ENCODE measurements at regions not wholly inside any gene's neighbourhood (a gene's known extent, or its start where the extent isn't known, plus 50 kb on each side); places are given as distances from the start of the nearest gene placed in this dataset.
"Not testable (repeated sequence)": the region's sequence is repeated elsewhere in the genome, so short reads cannot be mapped to it uniquely, and the experiment has no call there.

DNA sequence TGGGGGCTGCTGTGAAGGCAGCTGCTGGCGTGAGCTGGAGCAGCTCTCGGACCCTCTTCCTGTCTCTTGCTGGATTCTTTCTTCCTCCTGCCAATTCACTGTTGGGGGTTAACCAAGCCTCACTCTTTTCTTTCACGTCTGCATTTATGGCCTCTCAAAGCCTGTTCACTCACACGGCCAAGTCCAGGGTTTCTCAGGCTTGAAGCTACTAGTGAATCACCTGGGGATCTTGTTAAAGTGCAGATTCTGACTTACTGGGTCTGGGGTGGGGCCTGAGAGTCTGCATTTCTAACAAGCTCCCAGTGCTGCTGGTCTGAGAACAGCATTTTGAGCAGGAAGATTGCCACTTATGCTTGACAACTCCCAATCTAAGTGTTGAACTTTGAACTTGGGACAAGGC, 3072.2 kb downstream of the RPIA start:
- not testable (repeated sequence) for H3K27ac Mint-ChIP-seq, H3K9me3 Mint-ChIP-seq, H3K36me3 Mint-ChIP-seq

DNA sequence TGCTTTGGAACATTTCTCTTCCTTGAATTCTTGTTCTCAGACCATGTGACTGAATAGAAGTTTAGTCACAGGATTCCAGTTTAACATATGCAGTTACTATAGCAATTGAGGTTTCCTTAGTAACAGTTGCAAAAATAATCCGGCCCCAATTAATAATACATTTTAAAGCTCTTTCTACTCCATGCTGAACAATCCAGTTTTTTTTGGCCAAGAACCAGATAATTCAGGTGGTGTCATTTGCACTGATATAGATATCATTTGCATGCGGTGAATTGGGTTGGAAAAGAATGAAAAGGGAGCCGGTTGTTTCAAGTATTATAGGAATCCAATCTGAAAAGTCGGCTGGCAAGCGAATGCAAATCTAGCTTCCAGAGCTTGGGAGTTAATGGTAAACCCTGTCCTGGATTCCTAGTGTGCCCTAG, 3073.1 kb downstream of the RPIA start:
- H3K4me1 ChIP-seq (ENCODE audit: insufficient read depth, low read length); CTCF ChIA-PET (ENCODE audit: partially characterized antibody); H3K27me3 ChIP-seq (ENCODE audit: insufficient read depth, low read length); H3K4me3 Mint-ChIP-seq; H3K27me3 Mint-ChIP-seq; H3K9me3 ChIP-seq (ENCODE audit: control insufficient read depth in 1 of 2, low read length in 2 of 2); H3K36me3 ChIP-seq (ENCODE audit: insufficient read depth, low read length); H3K4me1 Mint-ChIP-seq; POLR2A ChIA-PET (ENCODE audit: partially characterized antibody); DNase-seq; H3K27ac Mint-ChIP-seq; H3K27ac ChIP-seq (ENCODE audit: low read depth, low read length); H3K9me3 Mint-ChIP-seq; H3K36me3 Mint-ChIP-seq; intact Hi-C loops (cut with micrococcal nuclease); H3K4me3 ChIP-seq (ENCODE audit: low read length in 2 of 2): not testable (repeated sequence)

More for the DNA sequence above, 3072.2 kb downstream of the RPIA start:
- POLR2A ChIA-PET (ENCODE audit: partially characterized antibody); DNase-seq; H3K36me3 ChIP-seq (ENCODE audit: insufficient read depth, low read length); H3K4me1 Mint-ChIP-seq; H3K9me3 ChIP-seq (ENCODE audit: control insufficient read depth in 1 of 2, low read length in 2 of 2); H3K4me3 ChIP-seq (ENCODE audit: low read length in 2 of 2); H3K27me3 Mint-ChIP-seq; H3K4me1 ChIP-seq (ENCODE audit: insufficient read depth, low read length); intact Hi-C loops (cut with micrococcal nuclease); H3K27ac ChIP-seq (ENCODE audit: low read depth, low read length); H3K27me3 ChIP-seq (ENCODE audit: insufficient read depth, low read length); H3K4me3 Mint-ChIP-seq; CTCF ChIA-PET (ENCODE audit: partially characterized antibody): not testable (repeated sequence)

DNA sequence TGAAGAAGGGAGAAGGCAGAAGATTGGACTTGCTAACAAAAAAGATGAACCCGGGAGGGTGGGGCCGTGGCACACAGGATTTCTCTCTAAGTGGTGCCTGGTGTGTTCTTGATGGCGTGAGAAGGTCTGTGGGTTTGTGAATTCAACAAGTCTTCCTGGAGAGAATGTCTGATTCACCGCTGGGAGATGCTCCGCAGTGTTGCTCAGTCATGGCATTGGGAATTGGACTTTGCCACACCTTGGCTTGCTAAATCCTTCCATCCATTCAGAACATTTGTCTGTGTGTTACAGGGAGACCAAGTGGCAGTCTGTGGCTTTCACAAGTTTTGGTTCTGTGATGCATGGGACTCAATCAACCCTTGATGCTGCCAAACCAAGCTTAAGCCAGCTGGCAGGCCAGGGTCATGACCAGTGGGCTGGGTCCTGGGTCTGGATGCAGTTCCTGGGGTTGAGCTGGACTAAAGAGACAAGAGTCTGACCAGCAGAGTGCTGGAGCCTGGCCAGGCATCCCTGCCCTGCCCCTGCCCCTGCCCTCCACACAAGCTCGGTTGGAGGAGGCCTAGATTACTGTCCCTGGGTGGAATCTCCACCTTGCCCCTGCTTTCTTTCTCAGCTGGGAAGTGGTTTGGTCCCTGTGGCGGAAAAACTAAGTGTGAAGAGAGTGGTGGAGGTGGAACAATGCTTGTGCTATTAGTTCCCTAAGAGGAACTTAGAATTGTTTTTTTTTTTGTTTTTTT, 3073.7 kb downstream of the RPIA start:
- H3K4me1 ChIP-seq (ENCODE audit: insufficient read depth, low read length); H3K27ac Mint-ChIP-seq; H3K36me3 Mint-ChIP-seq; H3K27me3 Mint-ChIP-seq; H3K36me3 ChIP-seq (ENCODE audit: insufficient read depth, low read length); H3K9me3 ChIP-seq (ENCODE audit: control insufficient read depth in 1 of 2, low read length in 2 of 2); H3K4me3 ChIP-seq (ENCODE audit: low read length in 2 of 2); H3K27me3 ChIP-seq (ENCODE audit: insufficient read depth, low read length); CTCF ChIA-PET (ENCODE audit: partially characterized antibody); H3K9me3 Mint-ChIP-seq; H3K27ac ChIP-seq (ENCODE audit: low read depth, low read length); H3K4me3 Mint-ChIP-seq; POLR2A ChIA-PET (ENCODE audit: partially characterized antibody); intact Hi-C loops (cut with micrococcal nuclease); H3K4me1 Mint-ChIP-seq; DNase-seq: not testable (repeated sequence)

DNA sequence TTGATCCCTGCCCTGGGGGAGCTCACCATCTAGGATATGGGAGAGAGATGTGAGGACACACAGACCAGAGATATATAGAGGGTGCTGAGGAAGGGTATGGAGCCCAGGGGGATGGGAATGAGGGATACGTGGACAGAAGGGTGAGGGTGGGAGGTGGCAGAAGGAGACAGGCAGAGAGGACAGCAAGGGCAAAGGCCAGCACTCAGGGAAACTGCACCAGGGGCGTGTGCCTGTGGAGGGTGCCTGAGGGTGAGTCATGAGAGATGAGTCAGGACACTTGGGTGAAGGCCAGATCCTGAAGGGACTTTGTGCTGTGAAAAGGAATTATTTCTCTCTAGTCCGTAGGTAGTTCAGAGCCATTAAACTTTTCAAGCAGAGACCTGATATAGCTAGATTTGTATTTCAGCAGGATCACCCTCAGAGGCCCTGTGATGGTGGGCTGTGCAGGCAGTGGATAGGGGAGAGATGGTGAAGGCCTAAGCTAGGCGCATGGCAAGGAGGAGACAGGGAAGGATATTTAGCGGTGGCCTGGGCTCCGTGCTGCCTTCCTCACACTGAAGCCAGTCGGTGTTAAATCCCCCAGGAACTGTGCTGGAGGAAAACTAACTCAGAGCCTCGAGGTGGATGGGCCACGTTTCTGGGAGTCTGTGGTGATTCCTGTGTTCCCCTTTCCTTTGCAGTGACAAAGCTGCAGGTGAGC, 3075.0 kb downstream of the RPIA start:
- H3K36me3 ChIP-seq (ENCODE audit: insufficient read depth, low read length); CTCF ChIA-PET (ENCODE audit: partially characterized antibody); H3K9me3 ChIP-seq (ENCODE audit: control insufficient read depth in 1 of 2, low read length in 2 of 2); H3K27me3 ChIP-seq (ENCODE audit: insufficient read depth, low read length); H3K27ac ChIP-seq (ENCODE audit: low read depth, low read length); H3K4me1 ChIP-seq (ENCODE audit: insufficient read depth, low read length); H3K4me1 Mint-ChIP-seq; H3K4me3 ChIP-seq (ENCODE audit: low read length in 2 of 2); intact Hi-C loops (cut with micrococcal nuclease); H3K36me3 Mint-ChIP-seq; POLR2A ChIA-PET (ENCODE audit: partially characterized antibody); H3K27me3 Mint-ChIP-seq; H3K4me3 Mint-ChIP-seq; H3K27ac Mint-ChIP-seq; H3K9me3 Mint-ChIP-seq; DNase-seq: not testable (repeated sequence)

DNA sequence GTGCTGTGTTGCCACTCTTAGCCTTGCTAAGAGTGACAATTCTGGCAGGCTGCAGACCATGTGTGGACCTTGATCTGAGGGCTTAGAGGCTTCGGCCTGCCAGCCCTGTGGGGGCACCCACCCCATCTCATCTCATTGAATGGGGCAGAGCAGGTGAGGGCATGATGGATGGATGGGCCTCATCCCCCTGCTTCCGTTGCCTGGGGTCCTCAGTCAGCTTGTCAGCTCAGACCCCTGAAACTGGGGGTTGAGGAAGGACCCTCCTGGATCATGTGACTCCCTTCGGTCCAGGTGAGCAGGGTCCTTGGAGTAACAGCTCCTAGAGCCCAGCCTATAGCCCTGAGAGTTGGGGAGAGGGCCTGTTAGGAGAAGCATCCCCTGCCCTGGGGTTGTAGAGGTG, 3076.8 kb downstream of the RPIA start:
- H3K9me3 Mint-ChIP-seq; H3K27ac Mint-ChIP-seq; H3K27me3 ChIP-seq (ENCODE audit: insufficient read depth, low read length); H3K27ac ChIP-seq (ENCODE audit: low read depth, low read length); H3K36me3 Mint-ChIP-seq; H3K9me3 ChIP-seq (ENCODE audit: control insufficient read depth in 1 of 2, low read length in 2 of 2); H3K4me1 Mint-ChIP-seq; POLR2A ChIA-PET (ENCODE audit: partially characterized antibody); H3K36me3 ChIP-seq (ENCODE audit: insufficient read depth, low read length); H3K27me3 Mint-ChIP-seq; H3K4me3 Mint-ChIP-seq; intact Hi-C loops (cut with micrococcal nuclease); DNase-seq; CTCF ChIA-PET (ENCODE audit: partially characterized antibody); H3K4me3 ChIP-seq (ENCODE audit: low read length in 2 of 2); H3K4me1 ChIP-seq (ENCODE audit: insufficient read depth, low read length): not testable (repeated sequence)

DNA sequence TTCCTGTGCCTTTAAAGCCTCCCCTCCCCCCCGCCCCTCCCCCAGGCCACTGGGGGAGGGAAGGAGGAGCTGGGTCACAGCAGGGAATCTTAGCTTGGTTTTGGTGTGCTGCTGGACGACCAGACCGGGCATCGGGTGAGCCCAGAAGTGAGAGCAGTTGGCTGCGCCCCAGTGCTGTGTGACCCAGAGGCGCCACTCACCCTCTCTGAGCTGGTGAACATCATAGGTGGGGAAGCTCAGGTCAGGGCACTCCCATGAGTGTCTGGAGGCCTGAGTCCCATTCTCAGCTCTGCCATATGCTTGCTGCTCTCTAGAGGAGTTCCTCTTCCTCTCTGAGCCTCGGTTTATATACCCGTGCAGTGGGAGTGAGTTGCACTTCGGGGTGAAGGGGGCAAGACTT, 3077.5 kb downstream of the RPIA start:
- H3K4me3 Mint-ChIP-seq; H3K27ac ChIP-seq (ENCODE audit: low read depth, low read length); H3K27me3 ChIP-seq (ENCODE audit: insufficient read depth, low read length); H3K27ac Mint-ChIP-seq; H3K9me3 ChIP-seq (ENCODE audit: control insufficient read depth in 1 of 2, low read length in 2 of 2); H3K4me1 Mint-ChIP-seq; H3K4me3 ChIP-seq (ENCODE audit: low read length in 2 of 2); H3K36me3 Mint-ChIP-seq; CTCF ChIA-PET (ENCODE audit: partially characterized antibody); POLR2A ChIA-PET (ENCODE audit: partially characterized antibody); intact Hi-C loops (cut with micrococcal nuclease); DNase-seq; H3K36me3 ChIP-seq (ENCODE audit: insufficient read depth, low read length); H3K9me3 Mint-ChIP-seq; H3K27me3 Mint-ChIP-seq; H3K4me1 ChIP-seq (ENCODE audit: insufficient read depth, low read length): not testable (repeated sequence)

DNA sequence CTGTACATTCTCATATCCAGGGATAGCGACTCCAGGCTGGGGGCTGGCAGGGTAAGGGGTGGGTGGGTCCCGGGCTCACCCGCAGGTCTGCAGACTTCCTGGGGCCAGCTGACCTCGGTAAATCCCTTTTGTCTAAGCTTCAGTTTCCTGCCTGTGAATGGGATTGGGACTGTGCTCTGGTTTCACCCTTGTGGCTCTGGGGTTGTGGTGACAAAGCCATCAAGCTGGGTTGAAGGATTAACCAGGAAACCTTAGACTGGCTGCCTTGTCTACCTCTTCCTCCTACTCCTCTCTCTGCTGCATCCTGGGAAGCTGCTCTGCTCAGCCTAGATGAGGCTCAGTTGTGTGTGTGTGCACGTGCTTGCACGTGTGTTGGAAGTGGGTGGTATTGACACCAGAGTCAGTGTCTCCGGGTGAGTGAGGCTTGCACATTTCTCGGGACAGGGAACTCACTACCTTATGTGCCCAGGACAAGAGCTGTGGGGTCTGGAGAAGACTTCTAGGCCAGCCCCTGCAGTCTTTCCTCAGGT, 3078.6 kb downstream of the RPIA start:
- H3K27me3 Mint-ChIP-seq; H3K4me3 Mint-ChIP-seq; H3K27ac ChIP-seq (ENCODE audit: low read depth, low read length); H3K4me3 ChIP-seq (ENCODE audit: low read length in 2 of 2); H3K4me1 Mint-ChIP-seq; H3K36me3 ChIP-seq (ENCODE audit: insufficient read depth, low read length); intact Hi-C loops (cut with micrococcal nuclease); POLR2A ChIA-PET (ENCODE audit: partially characterized antibody); H3K9me3 Mint-ChIP-seq; DNase-seq; CTCF ChIA-PET (ENCODE audit: partially characterized antibody); H3K27me3 ChIP-seq (ENCODE audit: insufficient read depth, low read length); H3K36me3 Mint-ChIP-seq; H3K9me3 ChIP-seq (ENCODE audit: control insufficient read depth in 1 of 2, low read length in 2 of 2); H3K4me1 ChIP-seq (ENCODE audit: insufficient read depth, low read length); H3K27ac Mint-ChIP-seq: not testable (repeated sequence)
